K562 (cell line): ENCODE measurements at regions not wholly inside any gene's neighbourhood (a gene's known extent, or its start where the extent isn't known, plus 50 kb on each side); places are given as distances from the start of the nearest gene placed in this dataset.

Experiments
- MXI1 ChIP-seq: IDR thresholded peaks from 2 replicates; pipeline ENCODE4 v1.6.1; 2011; ENCODE audit warnings: low read depth, mild to moderate bottlenecking, improper control_type of control experiment, low read length
- SRF ChIP-seq, 2 experiments: fragments of 250-450, 450-650 bp in 1 of 2; sonication (Bioruptor Pico) in 1 of 2; sonication (generic) in 1 of 2; formaldehyde crosslinking; IDR thresholded peaks; 2 replicates each; pipeline versions ENCODE4 v1.5.0 to v1.5.1; 2020 to 2022; ENCODE audit warnings: mild to moderate bottlenecking in 1 of 2, missing genetic modification reagents in 1 of 2
- TARDBP ChIP-seq: fragments of 450-650 bp; IDR thresholded peaks from 2 replicates; pipeline ENCODE4 v1.6.1; 2016
- ZFPM2 ChIP-seq: fragments of 250-450 bp; sonication (Bioruptor Pico); IDR thresholded peaks from 2 replicates; pipeline ENCODE4 v1.5.1; 2022; ENCODE audit warnings: mild to moderate bottlenecking

DNA sequence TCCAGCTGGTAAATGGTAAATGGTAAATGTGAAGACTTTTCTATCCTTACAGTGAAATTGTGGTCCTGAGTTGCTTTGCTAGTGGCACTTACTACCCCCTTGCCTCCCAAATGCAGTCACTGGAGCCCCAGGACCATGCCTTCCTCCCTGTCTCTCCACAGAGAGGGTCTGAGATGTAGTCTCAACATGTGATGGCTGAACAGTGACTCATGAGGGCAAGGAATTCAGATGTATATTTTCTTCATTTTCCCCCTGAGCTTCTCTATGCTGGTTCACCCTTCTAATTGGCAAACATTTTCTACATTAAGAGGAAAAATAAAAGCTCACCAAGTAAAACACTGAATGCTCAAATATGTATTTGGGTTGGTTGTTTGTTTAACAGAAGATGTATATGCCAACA is 232.0 kb downstream of the SH3BP4 start:
- TF ChIP-seq SRF (CRISPR knock-in tag; IDR thresholded peaks at IDR 0.05): no peak
- no peak for TF ChIP-seq TARDBP
- no peak for TF ChIP-seq MXI1
- TF ChIP-seq ZFPM2 (CRISPR knock-in tag): no peak
